HK-2 (cell line): ENCODE measurements at regions not wholly inside any gene's neighbourhood (a gene's known extent, or its start where the extent isn't known, plus 50 kb on each side); places are given as distances from the start of the nearest gene placed in this dataset.
A peak's percentile ranks its signal among the peaks of the same experiment; 100 is the strongest.

Source experiments
- DNase-seq: peaks from one replicate; pipeline ENCODE4 v3.0.0-alpha.2; 2018; ENCODE audit not compliant: unreplicated experiment

DNA sequence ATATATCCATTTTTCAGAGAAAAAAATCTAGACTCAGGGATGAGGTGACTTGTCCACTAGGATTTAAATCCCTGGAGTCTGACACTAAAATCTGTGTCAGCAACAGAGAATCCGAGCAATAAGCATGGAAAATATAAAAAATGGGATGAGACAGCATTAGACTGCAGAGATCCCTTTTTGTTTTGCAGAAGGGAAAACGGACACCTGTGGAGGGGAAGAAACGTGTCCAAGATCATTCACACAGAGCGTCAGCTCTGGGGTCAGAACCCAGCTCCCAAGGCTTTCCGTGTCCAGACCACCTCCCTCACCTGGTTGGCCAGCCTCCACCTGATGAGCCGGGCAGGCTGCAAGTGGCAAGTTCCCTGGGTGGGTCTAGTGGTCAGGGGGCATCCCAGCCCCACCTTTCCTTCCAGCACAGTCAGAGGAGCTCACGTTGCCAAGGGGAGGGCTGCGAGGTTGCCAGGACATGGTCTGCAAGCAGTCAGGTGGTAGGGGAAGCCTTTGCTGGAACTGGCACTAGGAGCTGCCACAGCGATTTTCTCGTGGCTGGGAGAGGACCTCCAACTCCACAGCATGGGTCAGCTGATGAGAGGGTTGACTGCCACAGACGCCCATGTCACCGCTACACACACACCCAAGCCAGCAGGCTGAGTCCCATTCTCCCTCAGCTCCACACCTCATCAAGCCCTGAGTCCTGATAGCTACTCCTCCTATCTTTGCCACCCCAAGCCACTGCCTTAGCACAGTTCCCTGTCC lies 65.9 kb upstream of the CPLX2 start:
- no peak for DNase-seq

DNA sequence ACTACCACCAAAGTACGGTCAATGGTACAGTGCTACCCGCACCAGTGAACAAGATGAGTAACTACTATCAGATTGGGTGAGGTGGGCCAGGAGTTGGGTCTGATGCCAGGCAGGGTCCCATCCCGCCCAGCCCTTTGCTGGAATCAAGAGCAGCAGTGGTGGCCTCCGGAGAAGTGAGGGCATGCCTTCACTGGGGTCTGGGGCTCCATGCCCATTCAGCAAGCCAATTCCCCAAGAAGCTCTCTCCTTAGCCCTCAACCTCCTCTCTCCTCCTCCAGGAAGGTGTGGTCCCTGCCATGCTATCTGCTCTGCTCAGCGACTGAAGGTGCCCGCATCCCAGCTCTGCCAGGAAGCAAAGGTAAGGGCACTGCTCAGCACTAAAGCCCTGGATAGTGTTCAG lies 62.7 kb upstream of the CPLX2 start:
- DNase-seq: no peak

DNA sequence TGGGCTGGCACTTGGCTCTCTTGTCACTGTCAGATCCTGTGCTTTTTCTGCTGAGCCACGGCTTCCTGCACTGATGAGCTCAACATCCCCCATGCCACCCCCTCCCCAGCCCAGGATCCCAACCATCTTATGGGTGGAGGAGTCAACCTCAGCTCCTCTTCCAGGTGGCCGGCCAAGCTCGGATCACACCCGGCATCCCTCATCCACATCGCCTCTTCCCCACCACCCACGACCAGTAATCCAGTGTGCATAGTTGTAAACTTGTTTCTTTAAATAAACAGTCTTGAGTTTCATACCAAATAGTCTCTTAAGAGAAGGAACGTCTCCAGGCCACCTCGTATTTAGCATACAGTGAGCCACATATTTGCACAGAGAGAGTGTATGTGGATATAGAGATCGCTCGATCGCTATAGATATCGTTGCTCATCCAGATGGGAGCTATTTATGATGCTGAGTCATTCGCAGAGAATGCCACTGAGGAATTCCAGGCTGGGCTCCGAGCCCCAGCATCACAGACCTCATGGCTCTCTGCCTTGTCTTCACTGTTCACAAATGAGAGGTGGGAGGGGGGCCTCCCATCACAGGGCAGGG lies 61.8 kb upstream of the CPLX2 start:
- peak; percentile 44 for DNase-seq

DNA sequence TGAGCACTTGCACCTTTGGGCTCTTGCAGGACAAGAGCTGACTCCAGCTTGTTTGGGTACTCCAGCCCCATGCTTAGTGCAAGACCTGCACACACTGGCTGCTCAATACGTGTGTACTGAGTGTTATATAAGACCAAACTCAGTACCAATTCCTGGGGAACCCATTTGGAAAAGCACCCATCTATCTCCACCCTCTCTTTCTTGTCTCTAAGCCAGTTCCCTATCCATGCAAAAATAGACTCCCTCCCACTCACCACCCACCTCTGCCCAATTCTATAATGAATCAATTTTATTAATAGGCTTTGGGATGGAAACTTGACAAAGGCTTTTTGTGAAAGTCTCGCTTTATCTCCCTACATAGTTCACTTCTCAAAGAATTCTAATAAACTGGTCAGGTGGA lies 60.9 kb upstream of the CPLX2 start:
- no peak for DNase-seq

DNA sequence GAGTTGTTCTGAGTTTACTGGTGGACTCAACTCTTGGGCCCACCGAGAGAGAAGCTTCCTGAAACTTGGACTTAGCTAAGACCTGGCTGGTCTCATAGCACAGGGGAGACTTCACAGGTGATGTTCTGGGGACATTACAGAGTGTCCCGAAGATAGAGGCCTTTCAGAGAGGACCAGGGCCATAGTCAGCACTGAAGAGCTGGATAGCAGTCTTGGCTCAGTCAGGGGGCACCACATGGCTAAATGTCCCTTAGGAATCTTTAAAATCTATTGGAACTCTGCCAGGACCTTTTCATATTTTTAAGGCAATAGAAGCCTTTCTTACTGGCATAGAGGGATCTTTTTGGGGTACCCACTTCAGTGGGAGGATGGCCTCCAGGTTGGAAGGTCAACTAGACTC lies 59.8 kb upstream of the CPLX2 start:
- no peak for DNase-seq

DNA sequence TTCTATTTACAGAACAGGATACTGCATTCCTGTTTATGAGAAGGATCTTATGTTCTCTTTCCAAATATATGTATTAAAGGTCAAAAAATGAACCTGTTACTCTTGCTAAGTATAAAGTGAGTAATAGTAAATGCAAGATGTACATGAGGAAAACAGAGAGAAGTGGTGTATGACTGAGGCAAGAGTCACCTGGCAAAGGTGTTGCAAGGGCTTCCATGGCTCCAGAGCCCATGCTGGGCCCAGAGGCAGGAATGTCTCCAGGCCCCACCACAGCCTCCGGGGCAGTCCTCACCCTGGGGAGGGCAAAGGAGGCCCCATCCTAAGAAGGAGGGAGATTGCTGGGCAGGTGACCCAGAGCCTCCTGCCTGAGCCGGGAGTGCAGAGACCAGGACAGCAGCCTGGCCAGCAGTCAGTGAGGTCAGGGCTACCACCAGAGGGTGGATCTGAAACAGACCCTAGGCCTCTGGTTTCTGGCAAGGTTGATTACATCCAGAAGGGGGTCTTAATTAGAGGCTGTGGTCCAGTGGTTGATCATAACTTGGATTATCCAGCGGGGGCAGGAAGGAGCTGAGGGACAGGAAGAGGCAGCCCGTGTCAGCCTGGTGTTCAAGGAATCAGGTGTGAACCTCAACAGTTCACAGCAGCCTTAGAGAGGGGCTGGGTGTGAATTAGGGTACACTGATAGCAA lies 57.3 kb upstream of the CPLX2 start:
- DNase-seq: no peak

DNA sequence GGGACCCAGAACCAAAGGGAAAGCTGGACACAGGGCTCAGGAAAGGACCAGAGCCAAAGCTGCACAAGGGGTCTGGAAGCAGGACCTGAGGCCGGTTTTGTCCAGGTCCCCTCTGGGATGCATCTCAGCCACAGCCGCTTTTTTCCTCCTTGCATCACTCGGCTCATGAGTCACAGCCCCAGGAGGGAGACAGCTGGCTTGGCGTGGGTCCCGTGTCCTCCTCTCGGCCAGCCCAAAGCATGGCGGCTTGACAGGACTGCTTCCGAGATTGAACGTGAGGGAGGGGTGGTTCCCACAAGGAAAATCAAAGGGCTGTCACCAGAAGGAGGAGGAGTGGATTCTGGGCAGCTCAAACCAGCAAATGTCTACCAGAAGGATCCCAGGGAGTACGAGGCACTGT lies 56.7 kb upstream of the CPLX2 start:
- DNase-seq: peak; percentile 43

DNA sequence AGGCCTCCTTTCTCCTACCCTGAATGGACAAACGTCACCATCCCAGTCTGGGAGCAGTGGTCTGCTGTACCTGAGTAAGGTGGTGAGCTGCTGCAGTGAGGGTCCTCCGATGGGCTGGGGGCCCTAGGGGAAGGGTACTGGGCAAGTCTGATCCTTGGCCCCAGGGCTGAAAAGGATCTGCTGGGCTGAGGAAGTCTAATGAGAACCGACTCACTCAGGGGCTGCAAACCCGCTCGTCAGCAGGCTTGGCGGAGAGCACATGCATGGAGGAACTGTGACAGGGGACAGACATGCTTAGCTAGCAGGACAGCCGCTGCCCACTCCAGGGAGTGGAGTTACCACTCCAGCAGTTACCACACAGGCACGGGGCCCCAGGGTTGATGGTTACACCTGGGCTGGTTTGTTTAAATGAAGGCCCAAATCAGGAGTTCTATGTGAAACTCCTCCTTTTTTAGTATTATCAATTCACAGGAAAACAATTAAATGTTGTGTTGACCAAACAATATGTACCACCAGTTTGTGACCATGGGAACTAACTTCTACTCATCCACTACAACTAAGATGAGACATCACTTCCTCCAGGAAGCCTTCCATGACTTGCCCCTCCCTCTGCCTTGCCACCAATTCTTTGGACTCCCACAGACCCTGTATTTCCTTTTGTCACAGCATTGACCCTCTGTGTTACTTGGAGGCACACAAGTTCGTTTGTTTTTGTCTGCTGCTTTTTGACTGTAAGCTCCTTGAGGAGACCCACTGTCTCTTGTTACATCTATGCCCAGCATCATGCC lies 56.1 kb upstream of the CPLX2 start:
- DNase-seq: no peak

DNA sequence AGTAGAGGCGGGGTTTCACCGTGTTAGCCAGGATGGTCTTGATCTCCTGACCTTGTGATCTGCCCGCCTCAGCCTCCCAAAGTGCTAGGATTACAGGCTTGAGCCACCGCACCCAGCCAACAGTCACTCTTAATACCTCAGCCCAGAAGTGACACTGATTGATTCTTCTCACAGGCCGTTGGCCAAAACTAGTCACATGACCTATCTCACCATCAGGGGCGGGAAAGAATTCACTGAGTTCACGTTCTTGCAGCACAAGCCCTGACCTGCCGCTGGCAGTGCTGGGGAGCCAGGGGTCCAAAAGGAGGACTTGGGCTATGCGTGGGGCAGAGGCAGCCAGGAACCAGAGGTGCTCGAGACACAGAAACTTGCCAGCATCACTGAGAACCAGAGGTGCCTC lies 55.0 kb upstream of the CPLX2 start:
- DNase-seq: no peak

DNA sequence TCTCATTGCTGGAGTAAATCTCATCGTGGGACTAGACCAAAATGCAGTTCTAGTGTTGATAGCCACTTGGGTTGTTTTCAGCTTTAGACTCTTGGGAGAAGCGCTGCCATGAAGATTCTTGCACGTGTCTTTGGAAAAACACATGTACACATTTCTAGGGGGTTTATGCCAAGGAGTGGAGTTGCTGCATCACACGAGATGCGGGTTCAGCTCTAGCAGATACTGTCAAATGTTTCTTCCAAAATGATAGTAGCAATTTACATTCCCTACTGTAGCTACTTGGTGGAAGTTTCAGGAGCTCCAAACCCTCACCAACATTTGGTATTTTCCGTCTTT lies 52.3 kb upstream of the CPLX2 start:
- no peak for DNase-seq

DNA sequence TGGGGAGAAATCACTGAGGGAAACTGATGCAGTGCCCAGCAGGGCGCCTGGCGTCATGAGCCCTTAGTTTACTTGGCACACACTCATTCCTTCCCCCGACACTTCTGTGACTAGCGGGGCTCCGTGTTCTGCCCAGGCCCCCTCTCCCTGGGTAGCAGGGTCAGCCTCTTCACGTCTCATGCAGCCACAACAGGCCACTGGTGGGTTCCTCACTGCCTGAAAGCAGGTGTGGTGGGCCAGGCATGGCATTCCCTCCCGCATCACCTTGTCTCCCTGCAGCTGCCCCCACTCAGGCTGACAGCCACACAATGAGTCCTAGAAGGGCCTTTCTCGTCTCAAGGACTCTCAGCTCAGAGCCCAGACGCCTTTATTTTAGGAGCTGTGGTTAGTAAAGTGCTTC lies 51.1 kb upstream of the CPLX2 start:
- DNase-seq: no peak
